Hepatocyte (in vitro differentiated cells): ENCODE measurements at regions not wholly inside any gene's neighbourhood (a gene's known extent, or its start where the extent isn't known, plus 50 kb on each side); places are given as distances from the start of the nearest gene placed in this dataset.

Source experiments
- DNase-seq: peaks from one replicate; pipeline ENCODE4 v3.0.0-alpha.2; 2016; ENCODE audit warnings: low spot score
- H2AFZ ChIP-seq: fragments of 200-600 bp; sonication (generic); 2 replicates; pipeline ENCODE4 v1.6.0; 2016; ENCODE audit warnings: antibody characterized with exemption, mild to moderate bottlenecking
- H3K27ac ChIP-seq: fragments of 200-600 bp; sonication (generic); 2 replicates; pipeline ENCODE4 v1.5.1; 2016; ENCODE audit warnings: mild to moderate bottlenecking
- H3K27me3 ChIP-seq: fragments of 200-600 bp; sonication (generic); 2 replicates; pipeline ENCODE4 v1.6.1; 2016
- H3K36me3 ChIP-seq: fragments of 200-600 bp; sonication (generic); replicated peaks from 2 replicates; pipeline ENCODE4 v1.5.1; 2016; ENCODE audit warnings: low read depth; ENCODE audit not compliant: insufficient read depth
- H3K4me1 ChIP-seq: fragments of 200-600 bp; sonication (generic); 2 replicates; pipeline ENCODE4 v1.5.1; 2016; ENCODE audit warnings: mild to moderate bottlenecking, moderate library complexity; ENCODE audit not compliant: insufficient read depth
- H3K4me2 ChIP-seq: fragments of 200-600 bp; sonication (generic); 2 replicates; pipeline ENCODE4 v1.6.0; 2016
- H3K4me3 ChIP-seq: fragments of 200-600 bp; sonication (generic); 2 replicates; pipeline ENCODE4 v1.5.1; 2016; ENCODE audit warnings: mild to moderate bottlenecking
- H3K79me2 ChIP-seq: fragments of 200-600 bp; sonication (generic); 2 replicates; pipeline ENCODE4 v1.6.0; 2017; ENCODE audit warnings: mild to moderate bottlenecking
- H3K9me2 ChIP-seq: fragments of 200-600 bp; sonication (generic); replicated peaks from 2 replicates; pipeline ENCODE4 v1.6.0; 2017; ENCODE audit warnings: mild to moderate bottlenecking; ENCODE audit not compliant: insufficient read depth
- H3K9me3 ChIP-seq: fragments of 200-600 bp; sonication (generic); 2 replicates; pipeline ENCODE4 v1.5.1; 2016; ENCODE audit warnings: low read depth, mild to moderate bottlenecking
- H4K20me1 ChIP-seq: fragments of 200-600 bp; sonication (generic); 2 replicates; pipeline ENCODE4 v1.6.0; 2016; ENCODE audit warnings: mild to moderate bottlenecking; ENCODE audit not compliant: insufficient read depth, poor library complexity, severe bottlenecking
- CTCF ChIP-seq: fragments of 200-600 bp; sonication (generic); IDR thresholded peaks from 2 replicates; pipeline ENCODE4 v1.5.1; 2016; ENCODE audit warnings: antibody characterized with exemption, mild to moderate bottlenecking; ENCODE audit not compliant: poor library complexity
- EZH2 ChIP-seq: fragments of 200-600 bp; sonication (generic); IDR thresholded peaks from 2 replicates; pipeline ENCODE4 v1.6.1; 2016; ENCODE audit warnings: antibody characterized with exemption, mild to moderate bottlenecking, borderline replicate concordance
- EZH2phosphoT487 ChIP-seq: fragments of 200-600 bp; sonication (generic); IDR thresholded peaks from one replicate; pipeline ENCODE4 v1.6.1; 2018; ENCODE audit warnings: antibody characterized with exemption, mild to moderate bottlenecking, low read depth, moderate library complexity; ENCODE audit not compliant: unreplicated experiment, severe bottlenecking
- WGBS: methylation state at CpG from one replicate; pipeline ENCODE4 v1.1.6; 2016; ENCODE audit warnings: low lambda C conversion rate; ENCODE audit errors: missing lambda C conversion rate; 5-methylcytosine and 5-hydroxymethylcytosine counted together

GRCh38 chr5:3886524-3887451 is 291.2 kb downstream of the IRX1 start:
- H3K9me2 ChIP-seq, result no peaks in the 10 kb centered on the region
- H2AFZ ChIP-seq, result no peak overlapping the region
- WGBS, result 57% methylated on average over 9 of the region's 9 CpGs
- TF ChIP-seq EZH2phosphoT487 (no peak), EZH2 (no peak), CTCF (no peak)
- H3K36me3 ChIP-seq, result no peaks in the 10 kb centered on the region
- DNase-seq, result no peak
- no peaks in the 10 kb centered on the region for H3K27me3 ChIP-seq
- H3K9me3 ChIP-seq, result no peaks in the 10 kb centered on the region
- no peaks in the 10 kb centered on the region for H3K79me2 ChIP-seq
- no peak overlapping the region for H3K4me3 ChIP-seq
- H3K27ac ChIP-seq, result no peak overlapping the region
- H3K4me1 ChIP-seq, result no peaks in the 10 kb centered on the region
- H4K20me1 ChIP-seq, result no peaks in the 10 kb centered on the region
- H3K4me2 ChIP-seq, result no peak overlapping the region

GRCh38 chr5:3888310-3888709 is 292.7 kb downstream of the IRX1 start:
- no peak overlapping the region for H2AFZ ChIP-seq
- WGBS, result 88% methylated on average over 6 of the region's 6 CpGs
- no peaks in the 10 kb centered on the region for H3K4me1 ChIP-seq
- TF ChIP-seq CTCF (no peak), EZH2phosphoT487 (no peak), EZH2 (no peak)
- H3K27ac ChIP-seq, result no peak overlapping the region
- H3K36me3 ChIP-seq, result no peaks in the 10 kb centered on the region
- no peak overlapping the region for H3K4me3 ChIP-seq
- H4K20me1 ChIP-seq, result no peaks in the 10 kb centered on the region
- no peaks in the 10 kb centered on the region for H3K79me2 ChIP-seq
- no peak for DNase-seq
- no peaks in the 10 kb centered on the region for H3K27me3 ChIP-seq
- no peaks in the 10 kb centered on the region for H3K9me2 ChIP-seq
- H3K9me3 ChIP-seq, result no peaks in the 10 kb centered on the region
- H3K4me2 ChIP-seq, result no peak overlapping the region

- TF ChIP-seq EZH2 (no peak), EZH2phosphoT487 (no peak)
- Histone ChIP-seq H3K4me2 (no peak overlapping the region), H3K9me2 (no peaks in the 10 kb centered on the region), H3K79me2 (no peaks in the 10 kb centered on the region), H3K27me3 (no peaks in the 10 kb centered on the region), H4K20me1 (no peaks in the 10 kb centered on the region), H2AFZ (no peak overlapping the region), H3K4me3 (no peak overlapping the region), H3K4me1 (no peaks in the 10 kb centered on the region), H3K9me3 (no peaks in the 10 kb centered on the region), H3K36me3 (no peaks in the 10 kb centered on the region), H3K27ac (no peak overlapping the region)
- WGBS, result 79% methylated on average over 12 of the region's 12 CpGs
- no peak for DNase-seq
These were observed 293.9 kb downstream of the IRX1 start for GRCh38 chr5:3889412-3890142.

GRCh38 chr5:3891113-3891512 is 295.5 kb downstream of the IRX1 start:
- H3K36me3 ChIP-seq, result no peaks in the 10 kb centered on the region
- no peaks in the 10 kb centered on the region for H3K4me1 ChIP-seq
- no peaks in the 10 kb centered on the region for H4K20me1 ChIP-seq
- no peaks in the 10 kb centered on the region for H3K79me2 ChIP-seq
- TF ChIP-seq CTCF (no peak), EZH2phosphoT487 (no peak), EZH2 (no peak)
- no peaks in the 10 kb centered on the region for H3K27me3 ChIP-seq
- H3K27ac ChIP-seq, result no peak overlapping the region
- H3K4me3 ChIP-seq, result no peak overlapping the region
- no peak overlapping the region for H2AFZ ChIP-seq
- no peaks in the 10 kb centered on the region for H3K9me2 ChIP-seq
- WGBS, result 51% methylated on average over 3 of the region's 3 CpGs
- no peak overlapping the region for H3K4me2 ChIP-seq
- DNase-seq, result no peak
- H3K9me3 ChIP-seq, result no peaks in the 10 kb centered on the region
